ENCODE measurements at regions not wholly inside any gene's neighbourhood (a gene's known extent, or its start where the extent isn't known, plus 50 kb on each side); places are given as distances from the start of the nearest gene placed in this dataset.
"Not testable (repeated sequence)": the region's sequence is repeated elsewhere in the genome, so short reads cannot be mapped to it uniquely, and the experiment has no call there.

DNA sequence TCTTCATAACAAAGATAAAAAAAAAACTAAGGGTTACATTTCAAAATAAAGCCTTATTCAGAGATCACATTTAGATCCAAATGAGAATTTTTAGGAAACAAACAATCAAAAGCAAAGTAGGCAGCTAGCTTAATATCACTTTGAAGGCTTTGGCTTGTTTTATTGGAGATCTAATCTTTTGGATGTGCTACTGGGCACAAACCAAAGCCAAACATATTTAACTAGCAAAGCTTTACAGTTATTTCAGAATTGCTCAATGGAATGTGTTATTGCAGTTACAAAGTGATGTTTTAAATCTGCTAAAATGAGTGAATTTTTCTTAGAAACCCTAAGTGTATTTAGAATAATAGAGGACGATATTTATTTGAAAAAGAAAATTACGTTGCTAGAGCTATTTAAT lies 114.7 kb upstream of the KLHL1 start:
- DNase-seq (no peak), ATAC-seq (ENCODE audit: poor library complexity) (no peak)
- intact Hi-C loops (cut with DNase I) = no loop called here

DNA sequence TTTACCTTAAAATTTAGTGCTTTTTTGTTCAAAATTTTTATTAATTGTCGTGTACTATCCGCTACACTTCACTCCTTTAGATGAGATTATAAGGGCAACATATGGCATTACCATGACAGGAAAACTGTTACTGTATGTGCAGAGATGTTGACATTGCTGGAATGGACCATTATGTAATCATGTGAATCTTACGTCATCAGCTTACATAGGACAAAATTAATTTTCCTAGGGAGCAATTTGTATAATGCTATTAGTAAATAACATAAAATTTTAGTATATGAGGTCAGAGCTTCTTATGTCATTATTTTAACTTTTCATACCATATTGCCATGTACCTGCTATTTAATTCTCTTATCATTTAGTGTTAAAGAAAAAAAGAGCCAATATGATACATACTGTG lies 110.4 kb upstream of the KLHL1 start:
- ATAC-seq (ENCODE audit: poor library complexity) (no peak), DNase-seq (no peak)
- intact Hi-C loops (cut with DNase I) = no loop called here

DNA sequence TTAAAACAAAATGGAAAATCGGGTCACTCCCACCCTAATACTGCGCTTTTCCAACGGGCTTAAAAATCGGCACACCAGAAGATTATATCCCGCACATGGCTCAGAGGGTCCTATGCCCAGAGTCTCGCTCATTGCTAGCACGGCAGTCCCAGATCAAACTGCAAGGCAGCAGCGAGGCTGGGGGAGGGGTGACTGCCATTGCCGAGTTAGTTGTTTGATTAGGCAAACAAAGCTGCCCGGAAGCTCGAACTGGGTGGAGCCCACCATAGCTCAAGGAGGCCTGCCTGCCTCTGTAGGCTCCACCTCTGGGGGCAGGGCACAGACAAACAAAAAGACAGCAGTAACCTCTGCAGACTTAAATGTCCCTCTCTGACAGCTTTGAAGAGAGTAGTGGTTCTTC lies 100.7 kb upstream of the KLHL1 start:
- DNase-seq; ATAC-seq (ENCODE audit: poor library complexity); intact Hi-C loops (cut with DNase I): not testable (repeated sequence)

DNA sequence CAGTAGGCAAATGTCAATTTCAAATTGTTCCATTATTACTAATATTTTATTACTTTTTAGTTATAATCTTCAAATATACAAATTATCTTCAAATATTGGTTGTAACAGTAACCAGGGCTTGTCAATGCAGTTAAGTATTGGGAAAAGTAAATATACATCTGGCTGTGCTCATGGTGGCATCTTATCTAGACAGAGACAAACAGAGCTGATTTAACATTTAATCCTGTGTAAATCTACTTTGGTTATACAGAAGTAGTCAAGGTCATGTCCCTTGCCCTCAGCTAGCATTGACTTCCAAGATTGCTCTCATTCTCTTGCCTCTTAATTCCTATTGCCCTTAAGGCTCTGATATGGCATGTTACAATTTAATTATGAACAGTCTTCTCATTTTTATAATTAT lies 98.4 kb upstream of the KLHL1 start:
- ATAC-seq (ENCODE audit: poor library complexity) = no peak
- DNase-seq = no peak
- intact Hi-C loops (cut with DNase I) = no loop called here

DNA sequence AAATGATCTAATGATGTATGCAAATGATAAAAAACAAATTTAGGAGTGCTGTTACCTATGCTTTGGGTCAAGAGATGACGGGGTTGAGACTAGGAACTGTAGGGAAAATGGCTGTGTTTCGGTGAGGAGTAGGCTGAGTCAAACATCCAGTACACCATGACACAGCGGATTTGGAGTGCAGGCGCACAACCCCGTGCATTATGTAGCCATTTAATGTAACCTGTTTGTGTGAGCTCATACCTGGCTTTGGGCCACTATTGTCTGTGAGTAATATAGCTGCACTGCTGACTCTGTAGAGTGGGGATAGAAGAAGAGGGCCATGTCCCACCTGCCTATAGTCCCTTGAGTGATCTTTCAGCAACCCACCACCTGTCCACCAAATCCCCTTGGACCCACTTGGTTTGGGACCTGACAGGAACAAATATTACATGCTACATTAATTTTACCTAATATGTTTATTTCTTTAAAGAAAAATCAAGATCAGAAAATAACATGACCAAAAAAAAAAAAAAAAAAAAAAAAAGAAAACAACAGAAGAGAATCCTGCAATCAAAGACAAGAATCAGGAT lies 95.5 kb upstream of the KLHL1 start:
- intact Hi-C loops (cut with DNase I) = no loop called here
- ATAC-seq (ENCODE audit: poor library complexity) (no peak), DNase-seq (no peak)

DNA sequence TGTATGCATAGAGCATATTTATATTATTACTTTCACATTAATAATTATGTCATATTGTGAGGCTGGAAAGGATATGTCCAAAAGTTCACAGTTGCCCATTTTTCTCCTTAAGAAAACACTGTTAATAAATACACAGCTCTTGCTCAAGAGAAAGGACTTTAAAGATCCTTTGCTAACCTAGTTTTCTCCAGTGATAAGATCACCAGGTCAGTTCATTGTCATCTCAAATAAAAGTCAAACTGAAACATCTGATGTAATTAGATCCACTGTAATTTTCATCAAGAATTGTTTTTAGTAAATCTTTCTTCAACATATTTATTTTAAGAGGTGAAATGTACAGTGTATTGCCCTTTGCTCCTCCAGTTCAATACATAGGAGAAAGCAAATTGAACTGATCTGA lies 82.8 kb upstream of the KLHL1 start:
- DNase-seq = no peak
- ATAC-seq (ENCODE audit: poor library complexity) = no peak
- intact Hi-C loops (cut with DNase I) = no loop called here

DNA sequence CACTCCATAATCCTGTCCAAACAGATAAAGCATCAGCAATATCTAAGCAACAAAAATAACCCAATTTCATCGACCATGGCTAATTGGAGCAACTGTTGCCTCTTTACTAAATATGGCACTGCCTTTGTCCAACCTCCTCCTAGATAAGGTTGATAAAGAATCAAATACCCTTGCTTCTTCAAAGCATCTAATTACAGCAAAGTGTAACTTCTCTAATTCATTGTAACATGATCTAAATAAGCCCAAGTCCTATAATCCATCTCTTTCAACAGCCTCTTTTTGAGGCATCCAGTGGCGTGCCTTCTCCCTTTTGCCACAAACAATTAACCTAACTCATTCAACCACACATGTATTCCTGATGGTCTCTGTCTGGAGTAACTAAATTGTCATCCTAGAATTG lies 81.7 kb upstream of the KLHL1 start:
- ATAC-seq (ENCODE audit: poor library complexity) (no peak), DNase-seq (no peak)
- intact Hi-C loops (cut with DNase I) = no loop called here

DNA sequence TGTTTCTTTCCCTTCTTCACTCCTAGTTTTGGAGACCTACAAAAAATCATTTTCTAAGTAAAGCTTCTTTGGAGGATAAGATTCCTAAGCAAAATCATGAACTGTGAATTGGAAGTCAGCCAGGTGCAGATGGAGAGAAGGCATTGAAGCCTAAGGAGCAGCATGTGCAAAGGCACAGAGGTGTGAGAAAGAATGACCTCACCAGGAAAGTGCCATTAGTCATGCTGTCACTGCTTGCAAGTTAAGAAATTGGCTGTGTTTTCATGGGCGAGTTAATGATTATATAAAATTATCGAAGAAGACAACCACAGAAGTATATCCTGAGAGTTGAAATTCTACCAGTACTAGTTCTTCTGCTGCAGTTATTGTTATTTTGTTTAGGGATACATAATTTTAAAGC lies 80.3 kb upstream of the KLHL1 start:
- no peak for DNase-seq
- ATAC-seq (ENCODE audit: poor library complexity) = no peak
- intact Hi-C loops (cut with DNase I) = no loop called here

DNA sequence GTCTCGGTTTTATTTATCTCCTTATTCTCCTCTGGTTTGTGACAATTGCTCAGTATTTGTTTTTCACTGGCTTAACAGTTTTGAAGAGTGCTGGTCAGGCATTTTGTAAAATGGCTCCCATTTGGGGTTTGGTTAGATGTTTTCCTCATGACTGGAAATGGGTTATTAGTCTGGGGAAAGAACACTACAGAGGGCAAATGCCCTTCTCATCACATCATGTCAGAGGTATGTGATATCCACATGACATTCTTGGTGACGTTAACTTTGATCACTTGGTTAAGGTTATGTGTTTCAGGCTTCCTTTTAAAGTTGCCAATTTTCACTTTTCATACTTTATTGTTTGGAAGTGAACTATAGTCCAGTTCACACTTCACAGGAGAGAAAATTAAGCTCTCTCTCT lies 74.8 kb upstream of the KLHL1 start:
- intact Hi-C loops (cut with DNase I) = no loop called here
- ATAC-seq (ENCODE audit: poor library complexity) (no peak), DNase-seq (no peak)
